H1 (cell line): ENCODE measurements at regions not wholly inside any gene's neighbourhood (a gene's known extent, or its start where the extent isn't known, plus 50 kb on each side); places are given as distances from the start of the nearest gene placed in this dataset.

ENCODE experiments used
- CTCF ChIA-PET: fragments of 300-600 bp; sonication (Branson Sonifier 250); formaldehyde crosslinking; loops from one replicate; lab custom pipeline; 2021; ENCODE audit not compliant: partially characterized antibody; lab: Charles Lee
- POLR2A ChIA-PET: fragments of 300-600 bp; sonication (Branson Sonifier 250); formaldehyde crosslinking; loops from one replicate; lab custom pipeline; 2021; ENCODE audit warnings: inconsistent platforms; ENCODE audit not compliant: partially characterized antibody; lab: Charles Lee
- DNase-seq, 2 experiments: peaks; one replicate each; pipeline versions ENCODE4 v3.0.0 to v3.0.0-alpha.2; 2010 to 2022; ENCODE audit warnings: low spot score in 2 of 2, low read depth in 1 of 2, mixed read lengths in 1 of 2
- FAIRE-seq: peaks from 2 replicates; lab custom pipeline; 2011; peaks lifted over from hg19 to GRCh38; lab: Jason Lieb, UNC
- H2AFZ ChIP-seq: 2 replicates; pipeline ENCODE4 v1.8.1; 2012; ENCODE audit warnings: low read length, inconsistent platforms
- H2AK5ac ChIP-seq: 2 replicates; pipeline ENCODE4 v1.6.1; 2013; ENCODE audit warnings: low read depth, low read length
- H2BK120ac ChIP-seq: replicated peaks from 2 replicates; pipeline ENCODE3; 2013; ENCODE audit warnings: low read depth, low read length, inconsistent platforms
- H2BK12ac ChIP-seq: 2 replicates; pipeline ENCODE4 v1.6.1; 2013; ENCODE audit warnings: low read depth, low read length
- H2BK15ac ChIP-seq: 2 replicates; pipeline ENCODE4 v1.6.1; 2013; ENCODE audit warnings: low read length
- H2BK20ac ChIP-seq: 2 replicates; pipeline ENCODE4 v1.6.1; 2013; ENCODE audit warnings: low read length
- H2BK5ac ChIP-seq: 2 replicates; pipeline ENCODE4 v1.6.1; 2013; ENCODE audit warnings: low read depth, low read length
- H3K14ac ChIP-seq: 2 replicates; pipeline ENCODE4 v1.6.1; 2013; ENCODE audit warnings: inconsistent platforms; ENCODE audit not compliant: insufficient read length
- H3K18ac ChIP-seq: 2 replicates; pipeline ENCODE4 v1.6.1; 2013; ENCODE audit warnings: low read length; ENCODE audit errors: extremely low read depth
- H3K23ac ChIP-seq: 2 replicates; pipeline ENCODE4 v1.6.1; 2013; ENCODE audit warnings: inconsistent platforms; ENCODE audit not compliant: insufficient read length
- H3K23me2 ChIP-seq: 2 replicates; pipeline ENCODE4 v1.6.1; 2013; ENCODE audit warnings: low read depth, low read length
- H3K27ac ChIP-seq: 2 replicates; pipeline ENCODE4 v1.6.1; 2011; ENCODE audit warnings: low read depth, low read length, inconsistent platforms
- H3K27me3 ChIP-seq, 4 experiments: replicated peaks in 1 of 4; 1 replicate in 1 of 4; 2 replicates in 3 of 4; pipeline versions ENCODE4 v1.6.1 to v1.8.1; 2011 to 2013; ENCODE audit warnings: low read length in 3 of 4, mild to moderate bottlenecking in 3 of 4, inconsistent platforms in 2 of 4, mixed read lengths in 2 of 4, moderate library complexity in 1 of 4; ENCODE audit not compliant: control insufficient read depth in 3 of 4, insufficient read depth in 3 of 4; ENCODE audit errors: extremely low read depth in 1 of 4
- H3K36me3 ChIP-seq, 4 experiments: 2 replicates each; pipeline versions ENCODE4 v1.6.1 to v1.8.1; 2011 to 2013; ENCODE audit warnings: mild to moderate bottlenecking in 4 of 4, low read length in 3 of 4, moderate library complexity in 2 of 4, control low read depth in 1 of 4, inconsistent platforms in 1 of 4; ENCODE audit not compliant: insufficient read depth in 4 of 4, control insufficient read depth in 2 of 4
- H3K4ac ChIP-seq: replicated peaks from 2 replicates; pipeline ENCODE3; 2013; ENCODE audit warnings: low read length, low read depth, mixed read lengths, inconsistent platforms; ENCODE audit not compliant: insufficient read length
- H3K4me1 ChIP-seq, 4 experiments: replicated peaks in 1 of 4; 1 replicate in 1 of 4; 2 replicates in 3 of 4; pipeline versions ENCODE4 v1.6.1 to v1.8.1; 2011 to 2013; ENCODE audit warnings: low read length in 3 of 4, inconsistent platforms in 2 of 4, mixed read lengths in 1 of 4; ENCODE audit not compliant: insufficient read depth in 4 of 4, control insufficient read depth in 3 of 4
- H3K4me2 ChIP-seq, 2 experiments: 2 replicates each; pipeline versions ENCODE4 v1.6.1 to v1.8.1; 2011 to 2013; ENCODE audit warnings: low read depth in 2 of 2, low read length in 2 of 2, control low read depth in 1 of 2, inconsistent platforms in 1 of 2, mild to moderate bottlenecking in 1 of 2; ENCODE audit not compliant: insufficient read depth in 1 of 2
- H3K4me3 ChIP-seq, 4 experiments: fragments of 200-600, 300-600 bp in 1 of 4; sonication (generic), shearing (Covaris generic), sonication (Bioruptor Twin) in 1 of 4; 2 replicates each; pipeline versions ENCODE4 v1.5.1 to v1.8.1; 2011 to 2016; ENCODE audit warnings: low read length in 4 of 4, low read depth in 3 of 4, control low read depth in 2 of 4, inconsistent platforms in 2 of 4, mild to moderate bottlenecking in 2 of 4, mixed read lengths in 1 of 4, moderate library complexity in 1 of 4; ENCODE audit not compliant: insufficient read depth in 2 of 4; ENCODE audit errors: extremely low read depth in 1 of 4
- H3K56ac ChIP-seq: replicated peaks from 2 replicates; pipeline ENCODE3; 2013; ENCODE audit warnings: low read depth, mild to moderate bottlenecking, mixed read lengths, low read length, inconsistent platforms; ENCODE audit not compliant: insufficient read length
- H3K79me1 ChIP-seq: 2 replicates; pipeline ENCODE4 v1.6.1; 2013; ENCODE audit warnings: low read depth, low read length, control low read depth
- H3K79me2 ChIP-seq, 2 experiments: 2 replicates each; pipeline versions ENCODE4 v1.6.1 to v1.8.1; 2012 to 2013; ENCODE audit warnings: low read length in 2 of 2, mild to moderate bottlenecking in 2 of 2, inconsistent platforms in 1 of 2; ENCODE audit not compliant: insufficient read depth in 2 of 2, control insufficient read depth in 1 of 2
- H3K9ac ChIP-seq, 4 experiments: replicated peaks in 1 of 4; 1 replicate in 1 of 4; 2 replicates in 3 of 4; pipeline versions ENCODE4 v1.6.1 to v1.8.1; 2011 to 2013; ENCODE audit warnings: low read depth in 3 of 4, low read length in 3 of 4, control low read depth in 2 of 4, mild to moderate bottlenecking in 2 of 4, moderate library complexity in 2 of 4, inconsistent platforms in 1 of 4; ENCODE audit errors: extremely low read depth in 1 of 4
- H3K9me3 ChIP-seq, 2 experiments: 2 replicates each; pipeline versions ENCODE4 v1.6.1 to v1.8.1; 2012 to 2013; ENCODE audit warnings: mild to moderate bottlenecking in 2 of 2, moderate library complexity in 2 of 2, control low read depth in 1 of 2, inconsistent platforms in 1 of 2, low read depth in 1 of 2, low read length in 1 of 2, mixed read lengths in 1 of 2; ENCODE audit not compliant: insufficient read depth in 2 of 2
- H4K20me1 ChIP-seq, 2 experiments: replicated peaks in 1 of 2; 2 replicates each; pipeline versions ENCODE3 to v1.8.1; 2011 to 2013; ENCODE audit warnings: inconsistent platforms in 2 of 2, low read length in 2 of 2, mild to moderate bottlenecking in 1 of 2; ENCODE audit not compliant: insufficient read depth in 2 of 2, control insufficient read depth in 1 of 2
- H4K5ac ChIP-seq: 2 replicates; pipeline ENCODE4 v1.6.1; 2013; ENCODE audit warnings: low read length, low read depth, mixed read lengths, inconsistent platforms; ENCODE audit not compliant: insufficient read length
- H4K8ac ChIP-seq: 2 replicates; pipeline ENCODE4 v1.8.0; 2013; ENCODE audit warnings: mild to moderate bottlenecking, moderate library complexity, low read length, inconsistent platforms; ENCODE audit not compliant: insufficient read depth; ENCODE audit errors: extremely low read depth
- H4K91ac ChIP-seq: replicated peaks from 2 replicates; pipeline ENCODE3; 2013; ENCODE audit warnings: low read length, mixed read lengths, inconsistent platforms; ENCODE audit not compliant: insufficient read length
- CBX5 ChIP-seq: fragments of 300-800, 300-1000 bp; sonication (generic); IDR thresholded peaks from 2 replicates; pipeline ENCODE4 v1.7.1; 2016; ENCODE audit warnings: antibody characterized with exemption, low read length, low read depth
- CBX8 ChIP-seq: fragments of 300-800, 300-1000 bp; sonication (generic); IDR thresholded peaks from 2 replicates; pipeline ENCODE4 v1.7.1; 2016; ENCODE audit warnings: low read depth, low read length, borderline replicate concordance
- CEBPB ChIP-seq: IDR thresholded peaks from 2 replicates; pipeline ENCODE4 v1.6.1; 2012; ENCODE audit warnings: low read depth, low read length
- CHD2 ChIP-seq: IDR thresholded peaks from 2 replicates; pipeline ENCODE4 v1.6.1; 2012; ENCODE audit warnings: low read length, improper control_type of control experiment
- FOSL1 ChIP-seq: IDR thresholded peaks from 2 replicates; pipeline ENCODE4 v1.6.1; 2011; ENCODE audit warnings: mild to moderate bottlenecking, low read depth, low read length, moderate library complexity; ENCODE audit not compliant: insufficient read depth
- HDAC6 ChIP-seq: IDR thresholded peaks from one replicate; pipeline ENCODE4 v1.7.1; 2012; ENCODE audit warnings: low read depth, mild to moderate bottlenecking, inconsistent platforms, low read length, moderate library complexity
- KDM4A ChIP-seq: IDR thresholded peaks from one replicate; pipeline ENCODE4 v1.7.1; 2012; ENCODE audit warnings: low read depth, mild to moderate bottlenecking, moderate library complexity, low read length, inconsistent platforms; ENCODE audit not compliant: severe bottlenecking
- NANOG ChIP-seq: IDR thresholded peaks from 2 replicates; pipeline ENCODE4 v1.6.1; 2011; ENCODE audit warnings: low read length, low read depth, mild to moderate bottlenecking, inconsistent platforms; ENCODE audit not compliant: insufficient read depth, poor library complexity, severe bottlenecking
- PHF8 ChIP-seq: fragments of 200-600 bp; sonication (generic); conservative IDR thresholded peaks from 2 replicates; pipeline ENCODE4 v1.7.1; 2012; ENCODE audit warnings: low read depth, mild to moderate bottlenecking, inconsistent platforms, low read length, moderate library complexity
- POLR2A ChIP-seq, 2 experiments: IDR thresholded peaks; 1 replicate in 1 of 2; 2 replicates in 1 of 2; pipeline ENCODE4 v1.6.1; 2011; ENCODE audit warnings: low read depth in 2 of 2, low read length in 2 of 2, mild to moderate bottlenecking in 2 of 2; ENCODE audit errors: control extremely low read depth in 1 of 2
- RAD21 ChIP-seq, 2 experiments: IDR thresholded peaks in 1 of 2; conservative IDR thresholded peaks in 1 of 2; 2 replicates each; pipeline ENCODE4 v1.6.1; 2011; ENCODE audit warnings: low read depth in 2 of 2, low read length in 2 of 2, improper control_type of control experiment in 1 of 2, inconsistent platforms in 1 of 2, mild to moderate bottlenecking in 1 of 2, moderate library complexity in 1 of 2
- SIRT6 ChIP-seq: IDR thresholded peaks from one replicate; pipeline ENCODE4 v1.7.1; 2012; ENCODE audit warnings: low read length, inconsistent platforms
- SIX5 ChIP-seq: IDR thresholded peaks from 2 replicates; pipeline ENCODE4 v1.6.1; 2011; ENCODE audit warnings: mild to moderate bottlenecking, low read depth, low read length
- SP4 ChIP-seq: IDR thresholded peaks from 2 replicates; pipeline ENCODE4 v1.6.1; 2012; ENCODE audit warnings: low read length, inconsistent platforms
- SRF ChIP-seq: IDR thresholded peaks from 2 replicates; pipeline ENCODE4 v1.6.1; 2011; ENCODE audit warnings: mild to moderate bottlenecking, low read depth, low read length, moderate library complexity
- TAF1 ChIP-seq: IDR thresholded peaks from 2 replicates; pipeline ENCODE4 v1.6.1; 2011; ENCODE audit warnings: mild to moderate bottlenecking, low read depth, low read length
- WGBS, 2 experiments: shearing (Covaris generic) in 1 of 2; methylation state at CpG; one replicate each; pipeline versions ENCODE4 v1.1.6 to v1.1.7; 2013 to 2015; ENCODE audit warnings: low lambda C conversion rate in 2 of 2, mixed read lengths in 2 of 2, inconsistent platforms in 1 of 2, low coverage in 1 of 2, missing lambda C conversion rate in 1 of 2; ENCODE audit not compliant: insufficient replicate concordance in 2 of 2, insufficient coverage in 1 of 2, insufficient read length in 1 of 2; ENCODE audit errors: extremely low coverage in 1 of 2, missing lambda C conversion rate in 1 of 2; 5-methylcytosine and 5-hydroxymethylcytosine counted together

- H3K9ac ChIP-seq: no peak overlapping the region
- H3K23ac ChIP-seq: no peak overlapping the region
- H3K4me1 ChIP-seq: no peaks in the 10 kb centered on the region
- H2AK5ac ChIP-seq: no peak overlapping the region
- WGBS, 2 experiments: 97% methylated on average over 5 of the region's 5 CpGs; no CpG with 5 or more reads in 1 of the 2 experiments
- POLR2A ChIA-PET: no interaction called here
- no peak for DNase-seq
- CTCF ChIA-PET: interaction anchor here (0.9 to 2.3 kb wide), 4 partner anchors 22 to 755 kb away, joined by 3 to 13 read pairs (median 4); no protein-coding TSS in a partner anchor
- no peak overlapping the region for H3K18ac ChIP-seq
- TF ChIP-seq CEBPB: no peak
- no peak for TF ChIP-seq SP4
- TF ChIP-seq KDM4A: no peak
- no peak for TF ChIP-seq CBX8
- TF ChIP-seq CHD2: no peak
- no peak for TF ChIP-seq CBX5
- TF ChIP-seq NANOG: no peak
- no peak for TF ChIP-seq RAD21 (IDR thresholded peaks at IDR 0.05 in 1 of 2, conservative IDR thresholded peaks at IDR 0.05 in 1 of 2; ENCODE audit: low read depth in 2 of 2, low read length in 2 of 2)
- no peak for TF ChIP-seq TAF1
- no peak for TF ChIP-seq SIX5
- no peak for TF ChIP-seq SIRT6
- no peak for TF ChIP-seq POLR2A (IDR thresholded peaks at IDR 0.05; ENCODE audit: control extremely low read depth in 1 of 2, low read depth in 2 of 2, low read length in 2 of 2)
- no peak for TF ChIP-seq HDAC6
- no peak for TF ChIP-seq PHF8
- TF ChIP-seq SRF: no peak
- TF ChIP-seq FOSL1: no peak
- TF ChIP-seq, all 59 proteins: peak for 0
- H3K14ac ChIP-seq: no peak overlapping the region
- H3K79me1 ChIP-seq: no peaks in the 10 kb centered on the region
- no peak overlapping the region for H3K27ac ChIP-seq
- no peaks in the 10 kb centered on the region for H3K79me2 ChIP-seq
- H4K5ac ChIP-seq: no peak overlapping the region
- no peaks in the 10 kb centered on the region for H3K9me3 ChIP-seq
- H2AFZ ChIP-seq: no peak overlapping the region
- no peak overlapping the region for H2BK15ac ChIP-seq
- no peak overlapping the region for H2BK20ac ChIP-seq
- H3K4me2 ChIP-seq: no peak overlapping the region
- no peak overlapping the region for H2BK120ac ChIP-seq
- H2BK12ac ChIP-seq: no peak overlapping the region
- no peak overlapping the region for H4K91ac ChIP-seq
- no peak overlapping the region for H2BK5ac ChIP-seq
- H3K27me3 ChIP-seq: no peaks in the 10 kb centered on the region
- no peak overlapping the region for H4K8ac ChIP-seq
- no peaks in the 10 kb centered on the region for H3K23me2 ChIP-seq
- no peaks in the 10 kb centered on the region for H4K20me1 ChIP-seq
- H3K4ac ChIP-seq: no peak overlapping the region
- FAIRE-seq: no peak
- no peak overlapping the region for H3K4me3 ChIP-seq
- no peak overlapping the region for H3K56ac ChIP-seq
- no peaks in the 10 kb centered on the region for H3K36me3 ChIP-seq
These were observed 105.7 kb upstream of the GMDS start for GRCh38 chr6:2351090-2351489.
